ENCODE measurements at regions not wholly inside any gene's neighbourhood (a gene's known extent, or its start where the extent isn't known, plus 50 kb on each side); places are given as distances from the start of the nearest gene placed in this dataset.

- no peak overlapping the region for H3K4me3 ChIP-seq (ENCODE audit: low read depth, low read length)
- TF ChIP-seq, protein P1, sequence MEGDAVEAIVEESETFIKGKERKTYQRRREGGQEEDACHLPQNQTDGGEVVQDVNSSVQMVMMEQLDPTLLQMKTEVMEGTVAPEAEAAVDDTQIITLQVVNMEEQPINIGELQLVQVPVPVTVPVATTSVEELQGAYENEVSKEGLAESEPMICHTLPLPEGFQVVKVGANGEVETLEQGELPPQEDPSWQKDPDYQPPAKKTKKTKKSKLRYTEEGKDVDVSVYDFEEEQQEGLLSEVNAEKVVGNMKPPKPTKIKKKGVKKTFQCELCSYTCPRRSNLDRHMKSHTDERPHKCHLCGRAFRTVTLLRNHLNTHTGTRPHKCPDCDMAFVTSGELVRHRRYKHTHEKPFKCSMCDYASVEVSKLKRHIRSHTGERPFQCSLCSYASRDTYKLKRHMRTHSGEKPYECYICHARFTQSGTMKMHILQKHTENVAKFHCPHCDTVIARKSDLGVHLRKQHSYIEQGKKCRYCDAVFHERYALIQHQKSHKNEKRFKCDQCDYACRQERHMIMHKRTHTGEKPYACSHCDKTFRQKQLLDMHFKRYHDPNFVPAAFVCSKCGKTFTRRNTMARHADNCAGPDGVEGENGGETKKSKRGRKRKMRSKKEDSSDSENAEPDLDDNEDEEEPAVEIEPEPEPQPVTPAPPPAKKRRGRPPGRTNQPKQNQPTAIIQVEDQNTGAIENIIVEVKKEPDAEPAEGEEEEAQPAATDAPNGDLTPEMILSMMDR (IDR thresholded peaks at IDR 0.05; ENCODE audit: insufficient read depth, low read depth, low read length, missing control alignments), result no peak
- no peak for DNase-seq (ENCODE audit: low read depth)
Measured at GRCh38 chr2:13533524-13533922, 816.8 kb downstream of the TRIB2 start.

DNA sequence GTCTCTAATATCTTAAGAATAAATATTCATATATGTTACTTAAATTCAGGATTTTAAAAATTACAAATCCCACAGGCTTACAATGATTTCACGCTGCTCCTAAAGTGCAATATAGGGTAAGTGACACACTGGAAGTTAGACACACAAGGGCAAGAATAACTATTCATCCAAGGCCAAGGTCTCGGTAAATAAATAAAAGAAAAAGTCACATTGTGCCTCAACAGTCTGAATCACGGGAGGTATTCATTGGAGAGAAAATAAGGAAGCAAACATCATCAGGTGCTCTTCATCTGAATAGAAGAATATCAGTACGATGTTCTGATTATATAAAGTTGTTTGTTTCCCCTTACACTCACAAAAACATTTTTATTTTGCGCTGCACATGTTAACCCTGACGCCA lies 820.2 kb downstream of the TRIB2 start:
- no peak for DNase-seq (ENCODE audit: low read depth)
- TF ChIP-seq, protein P1 (IDR thresholded peaks at IDR 0.05; ENCODE audit: insufficient read depth, low read depth, low read length, missing control alignments), result no peak
- peak overlapping the region; percentile 44 for H3K4me3 ChIP-seq (ENCODE audit: low read depth, low read length)

- peak overlapping the region; percentile 44 for H3K4me3 ChIP-seq (ENCODE audit: low read depth, low read length)
- TF ChIP-seq, protein P1 (IDR thresholded peaks at IDR 0.05; ENCODE audit: insufficient read depth, low read depth, low read length, missing control alignments), result no peak
- DNase-seq (ENCODE audit: low read depth), result peak; percentile 28
Measured at GRCh38 chr2:13537771-13538349, 821.1 kb downstream of the TRIB2 start.

GRCh38 chr2:13539296-13539695 lies 822.6 kb downstream of the TRIB2 start:
- no peak for DNase-seq (ENCODE audit: low read depth)
- TF ChIP-seq, protein P1 (IDR thresholded peaks at IDR 0.05; ENCODE audit: insufficient read depth, low read depth, low read length, missing control alignments), result no peak
- peak overlapping the region; percentile 30 for H3K4me3 ChIP-seq (ENCODE audit: low read depth, low read length)

GRCh38 chr2:13542061-13542460 lies 825.3 kb downstream of the TRIB2 start:
- TF ChIP-seq, protein P1 (IDR thresholded peaks at IDR 0.05; ENCODE audit: insufficient read depth, low read depth, low read length, missing control alignments), result no peak
- DNase-seq (ENCODE audit: low read depth), result no peak
- H3K4me3 ChIP-seq (ENCODE audit: low read depth, low read length), result no peak overlapping the region

GRCh38 chr2:13542642-13543041 lies 825.9 kb downstream of the TRIB2 start:
- no peak overlapping the region for H3K4me3 ChIP-seq (ENCODE audit: low read depth, low read length)
- TF ChIP-seq, protein P1 (IDR thresholded peaks at IDR 0.05; ENCODE audit: insufficient read depth, low read depth, low read length, missing control alignments), result no peak
- DNase-seq (ENCODE audit: low read depth), result no peak

DNA sequence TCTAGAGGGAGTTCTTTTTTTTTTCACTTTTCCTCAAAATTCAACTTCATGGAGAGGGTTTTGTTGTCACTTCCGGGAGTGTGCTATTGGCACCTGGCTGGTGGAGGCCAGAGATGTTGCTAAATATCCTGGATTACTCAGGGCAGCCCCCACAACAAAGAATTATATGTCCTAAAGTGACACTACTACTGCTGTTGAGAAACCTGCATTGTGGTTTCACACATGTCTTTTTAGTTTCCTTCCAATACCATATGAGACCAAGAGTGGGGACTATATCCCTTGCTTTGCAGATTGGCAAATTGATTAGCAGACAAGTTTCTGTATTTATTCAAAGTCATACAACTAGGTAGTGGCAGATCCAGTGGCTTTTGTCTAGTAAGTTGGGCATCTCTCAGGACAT lies 826.8 kb downstream of the TRIB2 start:
- DNase-seq (ENCODE audit: low read depth), result peak; percentile 63
- TF ChIP-seq, protein P1 (IDR thresholded peaks at IDR 0.05; ENCODE audit: insufficient read depth, low read depth, low read length, missing control alignments), result no peak
- no peak overlapping the region for H3K4me3 ChIP-seq (ENCODE audit: low read depth, low read length)
